Activated CD8-positive, alpha-beta memory T cell treated with anti-CD3 and anti-CD28 coated beads, Interleukin-2, amount 50 U/mL, for 48 hours (primary cell): ENCODE measurements at regions not wholly inside any gene's neighbourhood (a gene's known extent, or its start where the extent isn't known, plus 50 kb on each side); places are given as distances from the start of the nearest gene placed in this dataset.

ENCODE experiments used
- DNase-seq: peaks from one replicate; pipeline ENCODE4 v3.0.0-alpha.2; 2020

- no peak for DNase-seq
These were observed 55.2 kb downstream of the IRX2 start for GRCh38 chr5:2696156-2696807.

- no peak for DNase-seq
These were observed 56.1 kb downstream of the IRX2 start for GRCh38 chr5:2695200-2695891.

- DNase-seq, result no peak
These were observed 59.9 kb downstream of the IRX2 start for GRCh38 chr5:2691530-2691929.

- no peak for DNase-seq
These were observed 61.2 kb downstream of the IRX2 start for GRCh38 chr5:2690293-2690692.

GRCh38 chr5:2688586-2688985, 62.9 kb downstream of the IRX2 start:
- no peak for DNase-seq

GRCh38 chr5:2687746-2688145, 63.7 kb downstream of the IRX2 start:
- no peak for DNase-seq

GRCh38 chr5:2686321-2687124, 65.0 kb downstream of the IRX2 start:
- no peak for DNase-seq

- no peak for DNase-seq
These were observed 65.7 kb downstream of the IRX2 start for GRCh38 chr5:2685651-2686272.

GRCh38 chr5:2684606-2685005, 66.9 kb downstream of the IRX2 start:
- no peak for DNase-seq

- DNase-seq, result no peak
These were observed 67.8 kb downstream of the IRX2 start for GRCh38 chr5:2683720-2684119.

- DNase-seq, result no peak
These were observed 70.0 kb downstream of the IRX2 start for GRCh38 chr5:2681476-2681875.

GRCh38 chr5:2680979-2681378, 70.5 kb downstream of the IRX2 start:
- DNase-seq, result no peak

- DNase-seq, result no peak
These were observed 73.8 kb downstream of the IRX2 start for GRCh38 chr5:2677689-2678088.

GRCh38 chr5:2675548-2675947, 75.9 kb downstream of the IRX2 start:
- DNase-seq, result no peak

GRCh38 chr5:2674456-2674855, 77.0 kb downstream of the IRX2 start:
- no peak for DNase-seq

GRCh38 chr5:2670940-2671339, 80.5 kb downstream of the IRX2 start:
- DNase-seq, result no peak

GRCh38 chr5:2669913-2670312, 81.6 kb downstream of the IRX2 start:
- no peak for DNase-seq

GRCh38 chr5:2669259-2669658, 82.2 kb downstream of the IRX2 start:
- no peak for DNase-seq

- DNase-seq, result no peak
These were observed 85.4 kb downstream of the IRX2 start for GRCh38 chr5:2666081-2666480.

- DNase-seq, result no peak
These were observed 88.0 kb downstream of the IRX2 start for GRCh38 chr5:2663489-2663888.

GRCh38 chr5:2660315-2660714, 91.2 kb downstream of the IRX2 start:
- DNase-seq, result no peak

- DNase-seq, result no peak
These were observed 92.5 kb downstream of the IRX2 start for GRCh38 chr5:2658881-2659470.

- no peak for DNase-seq
These were observed 93.0 kb downstream of the IRX2 start for GRCh38 chr5:2658447-2658846.
